Neural progenitor cell (in vitro differentiated cells): ENCODE measurements at regions not wholly inside any gene's neighbourhood (a gene's known extent, or its start where the extent isn't known, plus 50 kb on each side); places are given as distances from the start of the nearest gene placed in this dataset.

Experiments used
- DNase-seq: peaks from one replicate; pipeline ENCODE4 v3.0.0-alpha.2; 2016; ENCODE audit warnings: low spot score
- H2AFZ ChIP-seq: fragments of 200-600 bp; sonication (generic); replicated peaks from 2 replicates; pipeline ENCODE4 v1.6.1; 2016; ENCODE audit warnings: antibody characterized with exemption
- H3F3A ChIP-seq: fragments of 200-600 bp; sonication (generic); 2 replicates; pipeline ENCODE4 v1.6.1; 2016; ENCODE audit warnings: antibody characterized with exemption, low read depth
- H3K27ac ChIP-seq: fragments of 200-600 bp; sonication (generic); 2 replicates; pipeline ENCODE4 v1.5.1; 2016; ENCODE audit warnings: mild to moderate bottlenecking
- H3K27me3 ChIP-seq: fragments of 200-600 bp; sonication (generic); 2 replicates; pipeline ENCODE4 v1.6.1; 2016; ENCODE audit warnings: mild to moderate bottlenecking, moderate library complexity
- H3K36me3 ChIP-seq: fragments of 200-600 bp; sonication (generic); 2 replicates; pipeline ENCODE4 v1.5.1; 2016
- H3K4me1 ChIP-seq: fragments of 200-600 bp; sonication (generic); 2 replicates; pipeline ENCODE4 v1.6.1; 2016; ENCODE audit warnings: mixed run types
- H3K4me2 ChIP-seq: fragments of 200-600 bp; sonication (generic); 2 replicates; pipeline ENCODE4 v1.6.1; 2016
- H3K4me3 ChIP-seq: fragments of 200-600 bp; sonication (generic); 2 replicates; pipeline ENCODE4 v1.5.1; 2016
- H3K79me2 ChIP-seq: fragments of 200-600 bp; sonication (generic); 2 replicates; pipeline ENCODE4 v1.6.1; 2016; ENCODE audit warnings: low read depth
- H3K9ac ChIP-seq: fragments of 200-600 bp; sonication (generic); 2 replicates; pipeline ENCODE4 v1.6.1; 2016
- H3K9me3 ChIP-seq: fragments of 200-600 bp; sonication (generic); 2 replicates; pipeline ENCODE4 v1.5.1; 2016; ENCODE audit warnings: low read depth
- H4K20me1 ChIP-seq: fragments of 200-600 bp; sonication (generic); 2 replicates; pipeline ENCODE4 v1.6.1; 2016; ENCODE audit warnings: low read depth
- H3K27ac Mint-ChIP-seq: 3 replicates; pipeline ENCODE4 v1.8.0; 2021; ENCODE audit warnings: mixed read lengths
- H3K27me3 Mint-ChIP-seq: 2 replicates; pipeline ENCODE4 v1.8.0; 2022; ENCODE audit warnings: low read depth, mild to moderate bottlenecking, inconsistent platforms, moderate library complexity, mixed read lengths; ENCODE audit not compliant: insufficient read depth
- H3K36me3 Mint-ChIP-seq: 3 replicates; pipeline ENCODE4 v1.8.0; 2021; ENCODE audit warnings: mixed read lengths
- H3K4me1 Mint-ChIP-seq: 3 replicates; pipeline ENCODE4 v1.8.0; 2021; ENCODE audit warnings: mixed read lengths
- H3K4me3 Mint-ChIP-seq: 3 replicates; pipeline ENCODE4 v1.8.0; 2021; ENCODE audit warnings: mild to moderate bottlenecking, moderate library complexity, mixed read lengths
- H3K9me3 Mint-ChIP-seq: 3 replicates; pipeline ENCODE4 v1.8.0; 2020; ENCODE audit warnings: mixed read lengths
- CTCF ChIP-seq: fragments of 200-600 bp; sonication (generic); IDR thresholded peaks from 2 replicates; pipeline ENCODE4 v1.5.1; 2017; ENCODE audit warnings: antibody characterized with exemption, mild to moderate bottlenecking
- EZH2 ChIP-seq: fragments of 200-600 bp; sonication (generic); IDR thresholded peaks from 2 replicates; pipeline ENCODE4 v1.6.1; 2017; ENCODE audit warnings: antibody characterized with exemption, mild to moderate bottlenecking, moderate library complexity
- EZH2phosphoT487 ChIP-seq: fragments of 200-600 bp; sonication (generic); IDR thresholded peaks from 2 replicates; pipeline ENCODE4 v1.6.1; 2017; ENCODE audit warnings: antibody characterized with exemption

GRCh38 chr15:98433346-98433745 lies 215.0 kb upstream of the IGF1R start:
- Histone ChIP-seq H2AFZ (no peak overlapping the region), H3K9ac (no peak overlapping the region), H3K79me2 (no peaks in the 10 kb centered on the region), H4K20me1 (no peaks in the 10 kb centered on the region), H3K9me3 (no peaks in the 10 kb centered on the region), H3K27ac (no peak overlapping the region), H3K4me3 (no peak overlapping the region), H3F3A (no peaks in the 10 kb centered on the region), H3K4me1 (no peaks in the 10 kb centered on the region), H3K27me3 (peaks cover 24% of the 10 kb centered on the region), H3K36me3 (no peaks in the 10 kb centered on the region), H3K4me2 (no peak overlapping the region)
- Mint-ChIP-seq H3K27me3 (peaks cover 20% of the 10 kb centered on the region), H3K4me1 (no peaks in the 10 kb centered on the region), H3K27ac (no peak overlapping the region), H3K9me3 (peaks cover 16% of the 10 kb centered on the region), H3K36me3 (no peaks in the 10 kb centered on the region), H3K4me3 (no peak overlapping the region)
- no peak for DNase-seq
- TF ChIP-seq CTCF, result no peak
- TF ChIP-seq EZH2phosphoT487, result no peak
- TF ChIP-seq EZH2, result no peak

GRCh38 chr15:98433856-98434255 lies 214.5 kb upstream of the IGF1R start:
- Histone ChIP-seq H3K9ac (no peak overlapping the region), H3K79me2 (no peaks in the 10 kb centered on the region), H3K4me1 (no peaks in the 10 kb centered on the region), H3K36me3 (no peaks in the 10 kb centered on the region), H3K9me3 (no peaks in the 10 kb centered on the region), H2AFZ (no peak overlapping the region), H3K27me3 (peaks cover 19% of the 10 kb centered on the region), H3K27ac (no peak overlapping the region), H3K4me2 (no peak overlapping the region), H3K4me3 (no peak overlapping the region), H3F3A (no peaks in the 10 kb centered on the region), H4K20me1 (no peaks in the 10 kb centered on the region)
- no peaks in the 10 kb centered on the region for H3K36me3 Mint-ChIP-seq
- TF ChIP-seq EZH2phosphoT487 (no peak), EZH2 (no peak), CTCF (no peak)
- DNase-seq, result no peak
- no peaks in the 10 kb centered on the region for H3K4me1 Mint-ChIP-seq
- no peak overlapping the region for H3K4me3 Mint-ChIP-seq
- H3K27me3 Mint-ChIP-seq, result peaks cover 18% of the 10 kb centered on the region
- H3K27ac Mint-ChIP-seq, result no peak overlapping the region
- peaks cover 13% of the 10 kb centered on the region for H3K9me3 Mint-ChIP-seq

GRCh38 chr15:98437752-98438151 lies 210.6 kb upstream of the IGF1R start:
- no peak overlapping the region for H3K4me3 Mint-ChIP-seq
- Histone ChIP-seq H3K4me3 (no peak overlapping the region), H3K4me1 (peaks cover 3% of the 10 kb centered on the region), H4K20me1 (no peaks in the 10 kb centered on the region), H3K27me3 (no peaks in the 10 kb centered on the region), H3K36me3 (no peaks in the 10 kb centered on the region), H3F3A (no peaks in the 10 kb centered on the region), H3K9me3 (no peaks in the 10 kb centered on the region), H3K27ac (no peak overlapping the region), H3K9ac (no peak overlapping the region), H2AFZ (no peak overlapping the region), H3K79me2 (no peaks in the 10 kb centered on the region), H3K4me2 (no peak overlapping the region)
- DNase-seq, result no peak
- H3K36me3 Mint-ChIP-seq, result no peaks in the 10 kb centered on the region
- no peak overlapping the region for H3K27ac Mint-ChIP-seq
- H3K4me1 Mint-ChIP-seq, result peaks cover 13% of the 10 kb centered on the region
- peaks cover 5% of the 10 kb centered on the region for H3K27me3 Mint-ChIP-seq
- peaks cover 4% of the 10 kb centered on the region for H3K9me3 Mint-ChIP-seq
- TF ChIP-seq CTCF (no peak), EZH2phosphoT487 (no peak), EZH2 (no peak)

- no peak for DNase-seq
- Histone ChIP-seq H3F3A (peaks cover under 1% of the 10 kb centered on the region), H3K27ac (no peak overlapping the region), H3K4me2 (no peak overlapping the region), H3K27me3 (no peaks in the 10 kb centered on the region), H4K20me1 (no peaks in the 10 kb centered on the region), H3K4me1 (peaks cover 9% of the 10 kb centered on the region), H3K4me3 (no peak overlapping the region), H2AFZ (no peak overlapping the region), H3K9ac (no peak overlapping the region), H3K9me3 (no peaks in the 10 kb centered on the region), H3K79me2 (no peaks in the 10 kb centered on the region), H3K36me3 (no peaks in the 10 kb centered on the region)
- Mint-ChIP-seq H3K27ac (no peak overlapping the region), H3K9me3 (peaks cover 3% of the 10 kb centered on the region), H3K4me1 (peaks cover 19% of the 10 kb centered on the region), H3K4me3 (no peak overlapping the region), H3K27me3 (peaks cover 5% of the 10 kb centered on the region), H3K36me3 (no peaks in the 10 kb centered on the region)
- no peak for TF ChIP-seq CTCF
- no peak for TF ChIP-seq EZH2phosphoT487
- no peak for TF ChIP-seq EZH2
Measured at GRCh38 chr15:98438326-98438725, 210.0 kb upstream of the IGF1R start.
